Skeletal muscle satellite cell (primary cell): ENCODE measurements at regions not wholly inside any gene's neighbourhood (a gene's known extent, or its start where the extent isn't known, plus 50 kb on each side); places are given as distances from the start of the nearest gene placed in this dataset.

Source experiments
- H3K27me3 ChIP-seq: 2 replicates; pipeline ENCODE4 v1.7.0; 2013; ENCODE audit warnings: low read length; ENCODE audit not compliant: control insufficient read depth, insufficient read depth
- H3K36me3 ChIP-seq: 2 replicates; pipeline ENCODE4 v1.7.0; 2013; ENCODE audit warnings: mild to moderate bottlenecking, control low read depth, low read length; ENCODE audit not compliant: insufficient read depth
- H3K4me1 ChIP-seq: 2 replicates; pipeline ENCODE4 v1.7.0; 2013; ENCODE audit warnings: low read length; ENCODE audit not compliant: control insufficient read depth, insufficient read depth
- H3K4me2 ChIP-seq: 2 replicates; pipeline ENCODE4 v1.7.0; 2013; ENCODE audit warnings: mild to moderate bottlenecking, low read length
- H3K4me3 ChIP-seq: 2 replicates; pipeline ENCODE4 v1.7.0; 2013; ENCODE audit warnings: low read length
- H3K9ac ChIP-seq: 2 replicates; pipeline ENCODE4 v1.7.0; 2013; ENCODE audit warnings: mild to moderate bottlenecking, low read depth, low read length, moderate library complexity
- H3K9me3 ChIP-seq: replicated peaks from 2 replicates; pipeline ENCODE4 v1.7.0; 2013; ENCODE audit warnings: mild to moderate bottlenecking, control low read depth, low read length

DNA sequence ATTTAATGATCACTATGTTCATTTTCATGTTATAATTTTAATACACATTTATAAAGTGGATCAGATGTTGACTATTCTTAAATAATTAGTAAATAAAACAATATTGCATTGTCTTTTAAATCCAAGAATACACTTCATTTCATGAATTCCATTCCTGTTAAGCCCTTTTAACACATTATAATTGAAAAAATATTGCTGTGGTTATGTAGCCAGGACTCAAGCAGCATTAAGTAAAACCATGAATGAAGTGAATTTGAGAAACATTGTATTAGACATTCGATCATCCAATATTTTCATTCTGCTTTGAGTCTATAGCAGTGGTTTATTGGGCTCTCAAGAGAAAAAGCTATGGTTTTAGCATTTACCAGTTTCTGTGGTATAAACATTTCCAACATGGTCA, 94.2 kb upstream of the RAPGEF2 start:
- Histone ChIP-seq H3K4me2 (no peak overlapping the region), H3K36me3 (no peaks in the 10 kb centered on the region), H3K4me1 (peaks cover 22% of the 10 kb centered on the region), H3K27me3 (no peaks in the 10 kb centered on the region), H3K4me3 (no peak overlapping the region), H3K9ac (no peak overlapping the region), H3K9me3 (no peaks in the 10 kb centered on the region)

DNA sequence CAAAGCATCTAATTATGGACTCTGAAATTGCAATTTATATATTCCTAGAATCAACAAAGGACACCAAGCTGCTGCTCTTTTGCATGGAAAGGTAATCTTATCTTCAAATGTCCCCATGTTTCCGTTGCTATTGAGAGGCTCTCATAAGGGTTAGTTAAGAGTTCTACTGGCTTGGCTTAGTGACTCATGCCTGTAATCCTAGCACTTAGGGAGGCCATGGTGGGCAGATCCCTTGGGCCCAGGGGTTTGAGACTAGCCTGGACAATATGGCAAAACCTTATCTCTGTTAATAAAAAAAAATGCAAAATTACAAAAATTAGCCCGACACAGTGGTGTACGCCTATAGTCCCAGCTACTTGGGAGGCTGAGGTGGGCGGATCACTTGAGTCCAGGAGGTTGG, 93.4 kb upstream of the RAPGEF2 start:
- Histone ChIP-seq H3K9ac (no peak overlapping the region), H3K36me3 (no peaks in the 10 kb centered on the region), H3K4me2 (no peak overlapping the region), H3K4me3 (no peak overlapping the region), H3K9me3 (no peaks in the 10 kb centered on the region), H3K27me3 (no peaks in the 10 kb centered on the region), H3K4me1 (peaks cover 18% of the 10 kb centered on the region)

DNA sequence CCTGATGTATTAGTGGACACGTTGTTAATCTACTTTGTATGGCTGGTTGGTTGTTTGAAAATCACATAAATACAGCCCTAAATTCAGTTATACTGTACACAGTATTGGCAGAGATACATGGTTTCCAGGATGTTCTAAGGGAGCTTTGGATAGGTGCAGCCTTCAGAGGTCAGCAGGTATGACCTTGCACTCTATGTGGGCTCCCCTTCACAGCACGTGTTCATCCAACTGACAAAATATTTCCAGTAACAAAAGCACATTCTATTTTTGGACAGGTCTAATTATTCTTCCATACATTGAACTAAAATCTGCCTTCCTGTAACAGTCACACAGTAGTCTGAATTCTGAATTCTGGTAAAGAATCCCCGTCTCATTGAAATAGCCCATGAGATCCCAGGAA, 92.8 kb upstream of the RAPGEF2 start:
- Histone ChIP-seq H3K27me3 (no peaks in the 10 kb centered on the region), H3K4me3 (no peak overlapping the region), H3K4me2 (peak overlapping the region; percentile 45), H3K9ac (no peak overlapping the region), H3K9me3 (no peaks in the 10 kb centered on the region), H3K4me1 (peaks cover 18% of the 10 kb centered on the region), H3K36me3 (no peaks in the 10 kb centered on the region)

DNA sequence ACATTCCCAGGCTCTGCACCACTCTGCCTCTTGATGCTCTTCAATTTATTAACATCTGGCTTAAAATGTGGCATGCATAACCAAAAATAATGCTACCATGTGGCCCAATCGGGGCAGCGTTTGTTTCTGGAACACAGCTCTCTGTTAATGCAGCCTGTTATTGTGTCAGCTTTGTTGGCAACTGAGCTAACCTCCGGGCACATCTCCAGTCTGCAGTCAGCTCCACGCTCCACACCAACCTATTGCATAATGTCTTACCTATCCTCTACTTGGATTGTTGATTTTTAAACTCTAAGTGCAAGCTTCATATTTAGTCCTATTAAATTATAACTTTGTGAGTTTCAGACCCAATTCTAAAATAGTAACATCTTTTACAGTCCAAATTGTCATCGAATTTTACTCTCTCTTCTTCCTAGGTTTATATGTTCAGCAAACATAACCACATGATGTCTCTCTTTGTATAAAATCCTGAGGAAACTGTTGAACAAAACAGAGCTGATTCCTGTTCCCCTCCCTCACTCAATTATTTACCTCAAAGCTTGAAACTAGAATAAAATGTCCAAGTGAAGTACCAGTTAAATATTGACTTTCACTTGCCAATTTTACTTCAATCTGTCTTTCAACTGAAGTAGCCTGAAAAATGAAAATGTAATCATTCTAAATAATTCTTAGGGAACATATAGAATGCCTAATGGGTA, 92.2 kb upstream of the RAPGEF2 start:
- Histone ChIP-seq H3K4me2 (peak overlapping the region; percentile 45), H3K27me3 (no peaks in the 10 kb centered on the region), H3K9me3 (no peaks in the 10 kb centered on the region), H3K9ac (no peak overlapping the region), H3K36me3 (no peaks in the 10 kb centered on the region), H3K4me1 (peaks cover 18% of the 10 kb centered on the region), H3K4me3 (no peak overlapping the region)

DNA sequence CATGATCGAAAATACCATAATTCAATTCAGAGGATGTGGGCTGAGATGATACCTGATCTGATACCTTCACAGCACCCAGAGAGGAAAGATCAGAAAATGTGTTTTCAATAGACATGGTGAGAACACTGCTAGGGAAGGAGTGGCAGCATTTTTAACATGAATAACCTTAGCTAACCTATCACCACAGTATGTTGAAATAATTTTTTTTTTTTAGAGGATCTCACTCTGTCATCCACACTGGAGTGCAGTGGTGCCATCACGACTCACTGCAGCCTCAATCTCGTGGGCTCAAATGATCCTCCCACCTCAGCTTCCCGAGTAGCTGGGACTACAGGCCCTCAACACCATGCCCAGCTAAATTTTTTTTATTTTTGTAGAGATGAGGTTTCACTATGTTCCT, 90.5 kb upstream of the RAPGEF2 start:
- Histone ChIP-seq H3K4me3 (no peak overlapping the region), H3K27me3 (no peaks in the 10 kb centered on the region), H3K4me2 (peak overlapping the region; percentile 2), H3K9ac (no peak overlapping the region), H3K4me1 (peaks cover 22% of the 10 kb centered on the region), H3K9me3 (no peaks in the 10 kb centered on the region), H3K36me3 (no peaks in the 10 kb centered on the region)

DNA sequence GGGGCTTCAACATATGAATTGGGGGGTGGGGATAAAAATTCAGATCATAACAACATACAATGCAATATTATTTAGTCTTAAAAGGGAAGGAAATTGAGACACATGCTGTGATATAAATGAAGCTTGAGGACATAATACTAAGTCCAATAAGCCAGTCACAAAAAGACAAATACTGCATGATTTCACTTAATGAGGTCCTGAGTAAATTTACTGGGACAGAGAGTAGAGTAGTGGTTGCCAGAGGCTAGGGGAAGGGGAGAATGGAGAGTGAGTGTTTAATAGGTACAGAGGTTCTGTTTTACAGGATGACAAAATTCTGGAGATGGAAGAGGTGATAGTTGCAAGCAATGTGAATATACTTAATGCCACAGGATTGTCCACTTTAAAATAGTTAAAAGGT, 89.2 kb upstream of the RAPGEF2 start:
- Histone ChIP-seq H3K4me1 (peaks cover 22% of the 10 kb centered on the region), H3K4me3 (no peak overlapping the region)

DNA sequence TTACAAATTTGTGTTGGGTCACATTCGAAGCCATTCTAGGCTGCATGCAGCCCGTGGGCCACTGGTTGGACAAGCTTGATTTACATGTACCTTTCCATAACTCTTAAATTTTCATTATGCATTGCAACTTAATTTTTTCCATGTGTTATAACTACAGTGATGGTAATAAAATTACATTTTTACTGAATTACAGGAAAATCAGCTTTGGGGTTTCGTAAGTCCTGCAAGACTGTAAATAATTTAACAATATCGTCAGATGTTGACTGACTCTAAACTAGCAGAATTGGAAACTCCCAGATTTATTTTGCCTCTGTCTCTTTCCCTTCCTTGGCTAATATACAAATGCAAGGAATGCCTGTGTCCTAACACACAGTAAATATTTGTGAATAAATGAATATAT, 88.0 kb upstream of the RAPGEF2 start:
- H3K9ac ChIP-seq, result no peak overlapping the region
- H3K4me2 ChIP-seq, result no peak overlapping the region
- H3K9me3 ChIP-seq, result no peaks in the 10 kb centered on the region
- no peaks in the 10 kb centered on the region for H3K27me3 ChIP-seq
- H3K36me3 ChIP-seq, result no peaks in the 10 kb centered on the region
- peaks cover 22% of the 10 kb centered on the region for H3K4me1 ChIP-seq
- H3K4me3 ChIP-seq, result no peak overlapping the region

More for the DNA sequence above, 89.2 kb upstream of the RAPGEF2 start:
- no peaks in the 10 kb centered on the region for H3K9me3 ChIP-seq
- no peak overlapping the region for H3K4me2 ChIP-seq
- no peaks in the 10 kb centered on the region for H3K36me3 ChIP-seq
- no peaks in the 10 kb centered on the region for H3K27me3 ChIP-seq
- H3K9ac ChIP-seq, result no peak overlapping the region

DNA sequence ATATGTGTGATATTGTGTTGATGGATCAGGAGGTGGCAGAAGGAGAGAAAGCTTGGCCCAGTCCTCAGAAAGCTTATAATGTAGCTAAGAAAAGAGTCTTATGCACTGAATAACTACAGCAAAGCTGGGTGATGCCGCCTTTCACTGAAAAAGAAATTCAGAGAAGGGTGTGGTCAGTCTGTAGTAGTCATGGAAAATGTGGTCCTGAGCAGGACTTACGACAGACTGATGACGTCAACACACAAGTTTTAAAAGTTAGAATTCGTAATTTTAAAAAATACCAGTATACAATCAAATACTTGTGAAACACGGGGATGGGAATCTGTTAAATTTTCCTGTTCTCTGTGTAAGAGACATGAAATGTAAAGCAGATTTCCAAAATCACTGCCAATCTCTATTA, 87.0 kb upstream of the RAPGEF2 start:
- no peak overlapping the region for H3K9ac ChIP-seq
- H3K27me3 ChIP-seq, result no peaks in the 10 kb centered on the region
- no peak overlapping the region for H3K4me2 ChIP-seq
- no peaks in the 10 kb centered on the region for H3K36me3 ChIP-seq
- peaks cover 12% of the 10 kb centered on the region for H3K4me1 ChIP-seq
- H3K9me3 ChIP-seq, result no peaks in the 10 kb centered on the region
- no peak overlapping the region for H3K4me3 ChIP-seq

DNA sequence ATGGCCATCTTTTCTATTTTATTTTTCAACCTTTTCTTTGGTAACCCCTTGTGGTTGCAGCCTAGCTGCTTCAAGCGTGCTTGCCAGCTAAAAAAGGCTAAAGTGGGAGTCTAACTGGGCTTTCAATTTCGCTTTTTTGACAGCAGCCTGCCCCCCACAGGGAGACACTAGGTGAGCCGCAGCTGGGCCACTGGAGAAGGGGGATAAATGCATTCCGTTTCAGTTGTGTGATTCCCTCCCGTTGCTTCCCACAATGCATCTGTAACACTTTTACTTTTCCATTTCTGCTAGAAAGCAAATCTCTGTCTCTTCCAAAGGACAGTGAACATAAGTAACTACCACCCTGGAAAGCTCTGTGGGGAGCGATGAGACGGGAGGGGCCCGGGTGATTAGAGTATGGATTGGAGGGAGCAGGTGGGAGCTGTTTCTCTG, 86.3 kb upstream of the RAPGEF2 start:
- Histone ChIP-seq H3K27me3 (no peaks in the 10 kb centered on the region), H3K4me2 (peak overlapping the region; percentile 55), H3K9me3 (no peaks in the 10 kb centered on the region), H3K9ac (no peak overlapping the region), H3K4me3 (no peak overlapping the region), H3K4me1 (peaks cover 11% of the 10 kb centered on the region), H3K36me3 (no peaks in the 10 kb centered on the region)

DNA sequence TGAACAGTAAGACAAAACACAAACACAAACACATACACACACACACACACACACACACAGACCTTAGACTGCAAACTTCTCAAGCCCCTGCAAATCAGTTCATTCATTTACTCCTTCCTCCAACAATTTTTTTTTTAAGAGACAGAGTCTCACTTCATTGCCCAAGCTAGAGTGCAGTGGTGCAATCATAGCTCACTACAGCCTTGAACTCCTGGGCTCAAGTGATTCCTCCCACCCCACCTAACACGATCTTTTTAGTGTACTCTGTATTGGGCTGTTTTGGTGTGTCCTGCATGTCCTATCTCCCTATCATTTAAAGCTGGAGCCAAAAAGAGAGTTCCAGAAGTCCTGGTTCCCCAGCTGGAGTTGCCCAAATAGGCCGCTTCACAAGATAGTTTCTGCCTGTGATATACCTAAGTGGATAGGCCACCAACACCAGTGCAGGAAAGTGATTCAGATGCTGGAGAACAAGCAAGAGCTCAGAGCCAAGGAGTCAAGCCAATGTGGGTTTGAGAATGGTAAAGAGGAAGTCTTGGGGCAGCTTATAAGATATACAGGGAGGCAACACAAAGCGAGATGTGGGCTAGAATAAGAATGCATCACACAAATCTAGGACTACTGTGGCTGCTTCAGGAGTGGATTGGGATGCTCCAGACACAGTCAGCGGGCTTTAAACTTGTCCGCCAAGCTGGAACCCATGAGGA, 85.4 kb upstream of the RAPGEF2 start:
- no peaks in the 10 kb centered on the region for H3K9me3 ChIP-seq
- H3K4me1 ChIP-seq, result peaks cover 7% of the 10 kb centered on the region
- no peak overlapping the region for H3K9ac ChIP-seq
- no peak overlapping the region for H3K4me3 ChIP-seq
- no peaks in the 10 kb centered on the region for H3K27me3 ChIP-seq
- H3K36me3 ChIP-seq, result no peaks in the 10 kb centered on the region
- no peak overlapping the region for H3K4me2 ChIP-seq

DNA sequence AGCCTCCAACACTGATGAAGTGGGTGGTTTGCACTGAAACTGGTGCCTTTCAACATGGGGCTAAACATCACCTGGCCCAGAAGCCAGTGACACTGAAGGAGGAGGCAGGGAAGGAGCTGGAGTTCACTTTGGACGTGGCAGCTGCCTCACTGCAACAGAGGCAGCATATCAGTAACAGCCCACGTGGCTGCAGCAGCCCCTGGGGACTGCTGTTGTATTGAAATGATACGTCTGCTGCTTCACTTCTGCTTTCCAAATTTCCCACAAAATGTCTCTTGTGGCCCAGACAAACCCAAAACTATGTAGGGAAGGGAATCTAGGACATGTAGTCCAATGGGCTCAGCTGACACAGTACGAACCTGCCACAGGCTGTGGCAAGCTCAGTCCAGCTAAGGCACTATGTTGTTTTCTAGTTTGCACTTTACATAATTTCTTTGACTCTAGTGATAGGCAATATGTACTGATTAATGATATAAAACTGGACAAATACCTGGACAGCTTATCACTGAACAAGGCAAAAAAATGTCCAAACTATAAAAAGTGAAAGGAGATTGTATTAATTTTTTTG, 84.7 kb upstream of the RAPGEF2 start:
- Histone ChIP-seq H3K27me3 (no peaks in the 10 kb centered on the region), H3K9ac (no peak overlapping the region), H3K36me3 (no peaks in the 10 kb centered on the region), H3K4me1 (peaks cover 4% of the 10 kb centered on the region), H3K4me3 (no peak overlapping the region), H3K9me3 (no peaks in the 10 kb centered on the region), H3K4me2 (no peak overlapping the region)

DNA sequence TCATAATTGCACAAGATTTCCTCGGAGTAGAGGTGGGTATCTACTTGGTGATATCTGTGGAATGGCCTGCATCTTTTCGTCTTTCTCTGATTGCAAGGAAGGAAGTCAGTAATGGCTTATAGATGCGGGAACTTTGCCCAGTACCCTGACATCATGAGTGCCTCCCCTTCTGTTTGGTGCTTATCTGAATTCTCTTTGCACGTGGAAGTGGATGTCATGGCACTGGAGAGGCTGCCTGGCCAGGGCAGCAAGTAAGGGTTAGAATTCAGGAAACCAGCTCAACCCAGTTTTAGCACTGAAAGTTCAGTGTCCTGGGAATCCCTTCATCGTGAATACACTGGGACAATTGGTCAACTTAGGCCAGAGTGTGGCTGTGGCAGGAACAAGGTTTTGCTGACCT, 83.5 kb upstream of the RAPGEF2 start:
- peaks cover 4% of the 10 kb centered on the region for H3K4me1 ChIP-seq
- no peaks in the 10 kb centered on the region for H3K27me3 ChIP-seq
- no peaks in the 10 kb centered on the region for H3K9me3 ChIP-seq
- H3K4me2 ChIP-seq, result no peak overlapping the region
- H3K9ac ChIP-seq, result no peak overlapping the region
- H3K4me3 ChIP-seq, result no peak overlapping the region
- H3K36me3 ChIP-seq, result no peaks in the 10 kb centered on the region
